SU-DHL-6 (cell line): ENCODE measurements at regions not wholly inside any gene's neighbourhood (a gene's known extent, or its start where the extent isn't known, plus 50 kb on each side); places are given as distances from the start of the nearest gene placed in this dataset.

Experiments used
- H2AFZ ChIP-seq: fragments of 200-600 bp; sonication (generic); 2 replicates; pipeline ENCODE4 v1.6.1; 2014; ENCODE audit warnings: low read depth, mild to moderate bottlenecking, moderate library complexity, mixed read lengths, antibody characterized with exemption, low read length; ENCODE audit not compliant: severe bottlenecking
- H3F3A ChIP-seq: fragments of 200-600 bp; shearing (Covaris generic); 2 replicates; pipeline ENCODE4 v1.6.0; 2016; ENCODE audit warnings: antibody characterized with exemption, mild to moderate bottlenecking; ENCODE audit not compliant: insufficient read depth
- H3K27ac ChIP-seq: fragments of 200-600 bp; sonication (generic); 2 replicates; pipeline ENCODE4 v1.5.1; 2016; ENCODE audit warnings: low read depth, mild to moderate bottlenecking, low read length, moderate library complexity, mixed read lengths
- H3K27me3 ChIP-seq: fragments of 200-600 bp; sonication (generic), shearing (Covaris generic); 2 replicates; pipeline ENCODE4 v1.6.0; 2014; ENCODE audit warnings: mild to moderate bottlenecking, low read length
- H3K36me3 ChIP-seq: fragments of 200-600 bp; sonication (generic); 2 replicates; pipeline ENCODE4 v1.6.1; 2014; ENCODE audit warnings: mild to moderate bottlenecking, low read length, mixed read lengths
- H3K4me2 ChIP-seq: fragments of 300-600, 200-600 bp; shearing (Covaris generic), sonication (generic); 2 replicates; pipeline ENCODE4 v1.6.0; 2014; ENCODE audit warnings: low read length, low read depth, mild to moderate bottlenecking; ENCODE audit not compliant: poor library complexity, severe bottlenecking
- H3K4me3 ChIP-seq: fragments of 200-600 bp; sonication (generic); 2 replicates; pipeline ENCODE4 v1.5.1; 2014; ENCODE audit warnings: antibody characterized with exemption, low read length, mild to moderate bottlenecking, mixed read lengths; ENCODE audit not compliant: insufficient read depth, poor library complexity, severe bottlenecking
- H3K79me2 ChIP-seq: fragments of 200-600 bp; sonication (generic); 2 replicates; pipeline ENCODE4 v1.6.1; 2014; ENCODE audit warnings: mild to moderate bottlenecking, low read length, moderate library complexity; ENCODE audit not compliant: insufficient read depth
- H3K9ac ChIP-seq: fragments of 200-600 bp; sonication (generic); 2 replicates; pipeline ENCODE4 v1.7.0; 2014; ENCODE audit warnings: mild to moderate bottlenecking, low read length
- H3K9me2 ChIP-seq: fragments of 200-600 bp; sonication (generic); replicated peaks from 2 replicates; pipeline ENCODE4 v1.6.1; 2014; ENCODE audit warnings: low read length; ENCODE audit not compliant: insufficient read depth
- H3K9me3 ChIP-seq: fragments of 200-600 bp; sonication (generic); 2 replicates; pipeline ENCODE4 v1.6.1; 2014; ENCODE audit warnings: low read length, mixed read lengths; ENCODE audit not compliant: insufficient read depth
- H4K20me1 ChIP-seq: fragments of 200-600 bp; sonication (generic); 2 replicates; pipeline ENCODE4 v1.6.1; 2014; ENCODE audit warnings: low read depth, mild to moderate bottlenecking, antibody characterized with exemption, low read length, moderate library complexity, mixed read lengths
- EZH2phosphoT487 ChIP-seq: fragments of 200-600 bp; sonication (generic), shearing (Covaris generic); conservative IDR thresholded peaks from 2 replicates; pipeline ENCODE4 v1.6.1; 2018; ENCODE audit warnings: mild to moderate bottlenecking, antibody characterized with exemption, low read length, moderate library complexity, mixed read lengths
- TF ChIP-seq, protein P1 (sequence below): fragments of 200-600 bp; sonication (generic); IDR thresholded peaks from one replicate; pipeline ENCODE4 v1.5.1; 2017; ENCODE audit warnings: antibody characterized with exemption, mild to moderate bottlenecking, low read length, moderate library complexity; ENCODE audit not compliant: insufficient read depth, poor library complexity, severe bottlenecking

DNA sequence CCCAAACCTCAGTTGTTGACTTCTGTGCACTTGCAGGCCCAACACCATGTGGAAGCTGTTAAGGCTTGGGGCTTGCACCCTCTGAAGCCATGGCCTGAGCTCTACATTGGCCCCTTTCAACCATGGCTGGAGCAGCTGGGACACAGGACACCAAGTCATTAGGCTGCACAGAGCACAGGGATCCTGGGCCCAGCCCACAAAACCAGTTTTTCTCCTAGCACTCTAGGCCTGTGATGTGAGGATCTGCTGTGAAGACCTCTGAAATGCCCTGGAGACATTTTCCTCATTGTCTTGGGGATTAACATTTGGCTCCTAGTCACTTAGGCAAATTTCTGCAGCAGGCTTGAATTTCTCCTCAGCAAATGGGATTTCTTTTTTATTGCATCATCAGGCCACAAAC, 1255.7 kb downstream of the ZPLD1 start:
- H3K4me2 ChIP-seq = no peak overlapping the region
- no peaks in the 10 kb centered on the region for H3F3A ChIP-seq
- no peaks in the 10 kb centered on the region for H3K36me3 ChIP-seq
- H4K20me1 ChIP-seq = no peaks in the 10 kb centered on the region
- H3K9me3 ChIP-seq = no peaks in the 10 kb centered on the region
- TF ChIP-seq, protein P1, sequence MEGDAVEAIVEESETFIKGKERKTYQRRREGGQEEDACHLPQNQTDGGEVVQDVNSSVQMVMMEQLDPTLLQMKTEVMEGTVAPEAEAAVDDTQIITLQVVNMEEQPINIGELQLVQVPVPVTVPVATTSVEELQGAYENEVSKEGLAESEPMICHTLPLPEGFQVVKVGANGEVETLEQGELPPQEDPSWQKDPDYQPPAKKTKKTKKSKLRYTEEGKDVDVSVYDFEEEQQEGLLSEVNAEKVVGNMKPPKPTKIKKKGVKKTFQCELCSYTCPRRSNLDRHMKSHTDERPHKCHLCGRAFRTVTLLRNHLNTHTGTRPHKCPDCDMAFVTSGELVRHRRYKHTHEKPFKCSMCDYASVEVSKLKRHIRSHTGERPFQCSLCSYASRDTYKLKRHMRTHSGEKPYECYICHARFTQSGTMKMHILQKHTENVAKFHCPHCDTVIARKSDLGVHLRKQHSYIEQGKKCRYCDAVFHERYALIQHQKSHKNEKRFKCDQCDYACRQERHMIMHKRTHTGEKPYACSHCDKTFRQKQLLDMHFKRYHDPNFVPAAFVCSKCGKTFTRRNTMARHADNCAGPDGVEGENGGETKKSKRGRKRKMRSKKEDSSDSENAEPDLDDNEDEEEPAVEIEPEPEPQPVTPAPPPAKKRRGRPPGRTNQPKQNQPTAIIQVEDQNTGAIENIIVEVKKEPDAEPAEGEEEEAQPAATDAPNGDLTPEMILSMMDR = no peak
- no peak for TF ChIP-seq EZH2phosphoT487
- H3K27me3 ChIP-seq = no peaks in the 10 kb centered on the region
- no peaks in the 10 kb centered on the region for H3K79me2 ChIP-seq
- H2AFZ ChIP-seq = no peak overlapping the region
- H3K4me3 ChIP-seq = no peak overlapping the region
- no peak overlapping the region for H3K27ac ChIP-seq
- H3K9me2 ChIP-seq = no peaks in the 10 kb centered on the region
- H3K9ac ChIP-seq = no peak overlapping the region

DNA sequence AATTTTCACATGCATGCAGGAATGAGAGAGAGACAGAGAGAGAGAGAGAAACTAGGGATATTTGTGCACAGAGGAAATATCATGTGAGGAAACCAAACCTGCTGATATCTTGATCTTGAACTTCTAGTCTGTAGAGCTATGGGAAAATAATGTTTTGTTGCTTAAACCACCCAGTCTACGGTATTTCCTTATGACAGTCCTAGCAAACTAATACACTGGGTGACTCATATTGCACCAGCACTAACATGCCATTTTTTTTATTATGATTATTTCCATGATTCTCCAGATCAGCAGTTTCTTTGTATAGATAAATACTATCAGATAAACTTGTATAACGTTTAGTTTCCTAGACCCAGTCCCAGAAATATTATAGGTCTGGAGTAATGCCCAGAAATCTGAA, 1259.0 kb downstream of the ZPLD1 start:
- H3K79me2 ChIP-seq = no peaks in the 10 kb centered on the region
- no peak overlapping the region for H3K4me3 ChIP-seq
- no peaks in the 10 kb centered on the region for H3K9me2 ChIP-seq
- H2AFZ ChIP-seq = no peak overlapping the region
- TF ChIP-seq EZH2phosphoT487 = no peak
- TF ChIP-seq, protein P1 = no peak
- H3K27me3 ChIP-seq = no peaks in the 10 kb centered on the region
- H3K27ac ChIP-seq = no peak overlapping the region
- H3K4me2 ChIP-seq = no peak overlapping the region
- no peaks in the 10 kb centered on the region for H4K20me1 ChIP-seq
- H3K9me3 ChIP-seq = no peaks in the 10 kb centered on the region
- H3F3A ChIP-seq = no peaks in the 10 kb centered on the region
- H3K36me3 ChIP-seq = no peaks in the 10 kb centered on the region
- no peak overlapping the region for H3K9ac ChIP-seq

DNA sequence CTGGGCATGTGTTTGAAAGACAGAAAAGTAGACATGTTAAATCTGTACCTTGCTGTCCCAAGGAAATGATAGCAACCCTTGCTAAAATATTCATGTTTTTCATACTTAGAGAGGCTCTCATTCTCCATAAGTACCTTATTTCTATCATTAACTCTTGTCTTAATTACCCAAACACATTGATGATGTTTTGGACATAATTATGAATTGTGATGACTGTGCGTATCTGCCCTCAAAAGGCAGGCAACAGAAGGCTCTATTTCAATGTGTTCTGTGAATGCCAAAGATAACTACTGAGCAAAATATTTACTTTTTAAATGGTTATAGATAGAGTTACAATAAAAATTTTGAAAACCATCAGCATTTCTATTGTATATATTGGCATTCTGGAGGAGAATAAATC, 1263.8 kb downstream of the ZPLD1 start:
- no peak overlapping the region for H2AFZ ChIP-seq
- no peaks in the 10 kb centered on the region for H3K79me2 ChIP-seq
- H3K9ac ChIP-seq = no peak overlapping the region
- TF ChIP-seq, protein P1 = no peak
- TF ChIP-seq EZH2phosphoT487 = no peak
- no peak overlapping the region for H3K27ac ChIP-seq
- H3K4me2 ChIP-seq = no peak overlapping the region
- H3K4me3 ChIP-seq = no peak overlapping the region
- H3K27me3 ChIP-seq = no peaks in the 10 kb centered on the region
- H3F3A ChIP-seq = no peaks in the 10 kb centered on the region
- H4K20me1 ChIP-seq = no peaks in the 10 kb centered on the region
- no peaks in the 10 kb centered on the region for H3K9me3 ChIP-seq
- H3K36me3 ChIP-seq = no peaks in the 10 kb centered on the region
- H3K9me2 ChIP-seq = no peaks in the 10 kb centered on the region
